Osteocyte (in vitro differentiated cells): ENCODE measurements at regions not wholly inside any gene's neighbourhood (a gene's known extent, or its start where the extent isn't known, plus 50 kb on each side); places are given as distances from the start of the nearest gene placed in this dataset.
"Not testable (repeated sequence)": the region's sequence is repeated elsewhere in the genome, so short reads cannot be mapped to it uniquely, and the experiment has no call there.

ENCODE experiments used
- DNase-seq: peaks from one replicate; pipeline ENCODE4 v3.0.0; 2021; ENCODE audit warnings: mixed read lengths; ENCODE audit not compliant: unreplicated experiment; ENCODE audit errors: extremely low spot score
- H3K27ac Mint-ChIP-seq: one replicate; pipeline ENCODE4 v1.8.0; 2021; ENCODE audit warnings: mild to moderate bottlenecking, mixed read lengths; ENCODE audit not compliant: unreplicated experiment
- H3K27me3 Mint-ChIP-seq: one replicate; pipeline ENCODE4 v1.8.0; 2021; ENCODE audit warnings: mixed read lengths; ENCODE audit not compliant: unreplicated experiment
- H3K36me3 Mint-ChIP-seq: one replicate; pipeline ENCODE4 v1.8.0; 2021; ENCODE audit warnings: mixed read lengths; ENCODE audit not compliant: unreplicated experiment
- H3K4me1 Mint-ChIP-seq: one replicate; pipeline ENCODE4 v1.8.0; 2021; ENCODE audit warnings: mixed read lengths; ENCODE audit not compliant: unreplicated experiment
- H3K4me3 Mint-ChIP-seq: one replicate; pipeline ENCODE4 v1.8.0; 2021; ENCODE audit warnings: mild to moderate bottlenecking, moderate library complexity, mixed read lengths; ENCODE audit not compliant: unreplicated experiment
- H3K9me3 Mint-ChIP-seq: one replicate; pipeline ENCODE4 v1.8.0; 2021; ENCODE audit warnings: mixed read lengths; ENCODE audit not compliant: unreplicated experiment
- CTCF ChIP-seq: fragments of 200-600 bp; sonication (generic); IDR thresholded peaks from 2 replicates; pipeline ENCODE4 v1.5.0; 2021; ENCODE audit warnings: antibody characterized with exemption, mild to moderate bottlenecking, moderate library complexity

- not testable (repeated sequence) for H3K27ac Mint-ChIP-seq, H3K4me1 Mint-ChIP-seq, H3K4me3 Mint-ChIP-seq, DNase-seq, H3K36me3 Mint-ChIP-seq, H3K9me3 Mint-ChIP-seq, H3K27me3 Mint-ChIP-seq
Measured at GRCh38 chr12:10453-10852, 56.1 kb upstream of the IQSEC3 start.

DNA sequence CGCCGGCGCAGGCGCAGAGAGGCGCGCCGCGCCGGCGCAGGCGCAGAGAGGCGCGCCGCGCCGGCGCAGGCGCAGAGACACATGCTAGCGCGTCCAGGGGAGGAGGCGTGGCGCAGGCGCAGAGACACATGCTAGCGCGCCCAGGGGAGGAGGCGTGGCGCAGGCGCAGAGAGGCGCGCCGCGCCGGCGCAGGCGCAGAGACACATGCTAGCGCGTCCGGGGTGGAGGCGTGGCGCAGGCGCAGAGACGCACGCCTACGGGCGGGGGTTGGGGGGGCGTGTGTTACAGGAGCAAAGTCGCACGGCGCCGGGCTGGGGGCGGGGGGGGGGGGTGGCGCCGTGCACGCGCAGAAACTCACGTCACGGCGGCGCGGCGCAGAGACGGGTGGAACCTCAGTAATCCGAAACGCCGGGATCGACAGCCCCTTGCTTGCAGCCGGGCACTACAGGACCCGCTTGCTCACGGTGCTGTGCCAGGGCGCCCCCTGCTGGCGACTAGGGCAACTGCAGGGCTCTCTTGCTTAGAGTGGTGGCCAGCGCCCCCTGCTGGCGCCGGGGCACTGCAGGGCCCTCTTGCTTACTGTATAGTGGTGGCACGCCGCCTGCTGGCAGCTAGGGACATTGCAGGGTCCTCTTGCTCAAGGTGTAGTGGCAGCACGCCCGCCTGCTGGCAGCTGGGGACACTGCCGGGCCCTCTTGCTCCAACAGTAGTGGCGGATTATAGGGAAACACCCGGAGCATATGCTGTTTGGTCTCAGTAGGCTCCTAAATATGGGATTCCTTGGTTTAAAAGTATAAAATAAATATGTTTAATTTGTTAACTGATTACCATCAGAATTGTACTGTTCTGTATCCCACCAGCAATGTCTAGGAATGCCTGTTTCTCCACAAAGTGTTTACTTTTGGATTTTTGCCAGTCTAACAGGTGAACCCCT lies 55.4 kb upstream of the IQSEC3 start:
- H3K4me3 Mint-ChIP-seq, H3K27ac Mint-ChIP-seq, H3K36me3 Mint-ChIP-seq: not testable (repeated sequence)

DNA sequence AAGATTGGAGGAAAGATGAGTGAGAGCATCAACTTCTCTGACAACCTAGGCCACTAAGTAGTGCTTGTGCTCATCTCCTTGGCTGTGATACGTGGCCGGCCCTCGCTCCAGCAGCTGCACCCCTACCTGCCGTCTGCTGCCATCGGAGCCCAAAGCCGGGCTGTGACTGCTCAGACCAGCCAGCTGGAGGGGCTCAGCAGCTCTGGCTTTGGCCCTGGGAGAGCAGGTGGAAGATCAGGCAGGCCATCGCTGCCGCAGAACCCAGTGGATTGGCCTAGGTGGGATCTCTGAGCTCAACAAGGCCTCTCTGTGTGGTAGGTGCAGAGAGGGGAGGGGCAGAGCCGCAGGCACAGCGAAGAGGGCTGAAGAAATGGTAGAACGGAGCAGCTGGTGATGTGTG lies 54.3 kb upstream of the IQSEC3 start:
- H3K4me3 Mint-ChIP-seq, H3K27ac Mint-ChIP-seq, H3K9me3 Mint-ChIP-seq, H3K4me1 Mint-ChIP-seq, H3K36me3 Mint-ChIP-seq, H3K27me3 Mint-ChIP-seq: not testable (repeated sequence)
- DNase-seq: peak; percentile 85

More for the DNA sequence above, 55.4 kb upstream of the IQSEC3 start:
- peak; percentile 76 for DNase-seq
- not testable (repeated sequence) for H3K9me3 Mint-ChIP-seq, H3K4me1 Mint-ChIP-seq, H3K27me3 Mint-ChIP-seq
- TF ChIP-seq CTCF: peak; percentile 32

DNA sequence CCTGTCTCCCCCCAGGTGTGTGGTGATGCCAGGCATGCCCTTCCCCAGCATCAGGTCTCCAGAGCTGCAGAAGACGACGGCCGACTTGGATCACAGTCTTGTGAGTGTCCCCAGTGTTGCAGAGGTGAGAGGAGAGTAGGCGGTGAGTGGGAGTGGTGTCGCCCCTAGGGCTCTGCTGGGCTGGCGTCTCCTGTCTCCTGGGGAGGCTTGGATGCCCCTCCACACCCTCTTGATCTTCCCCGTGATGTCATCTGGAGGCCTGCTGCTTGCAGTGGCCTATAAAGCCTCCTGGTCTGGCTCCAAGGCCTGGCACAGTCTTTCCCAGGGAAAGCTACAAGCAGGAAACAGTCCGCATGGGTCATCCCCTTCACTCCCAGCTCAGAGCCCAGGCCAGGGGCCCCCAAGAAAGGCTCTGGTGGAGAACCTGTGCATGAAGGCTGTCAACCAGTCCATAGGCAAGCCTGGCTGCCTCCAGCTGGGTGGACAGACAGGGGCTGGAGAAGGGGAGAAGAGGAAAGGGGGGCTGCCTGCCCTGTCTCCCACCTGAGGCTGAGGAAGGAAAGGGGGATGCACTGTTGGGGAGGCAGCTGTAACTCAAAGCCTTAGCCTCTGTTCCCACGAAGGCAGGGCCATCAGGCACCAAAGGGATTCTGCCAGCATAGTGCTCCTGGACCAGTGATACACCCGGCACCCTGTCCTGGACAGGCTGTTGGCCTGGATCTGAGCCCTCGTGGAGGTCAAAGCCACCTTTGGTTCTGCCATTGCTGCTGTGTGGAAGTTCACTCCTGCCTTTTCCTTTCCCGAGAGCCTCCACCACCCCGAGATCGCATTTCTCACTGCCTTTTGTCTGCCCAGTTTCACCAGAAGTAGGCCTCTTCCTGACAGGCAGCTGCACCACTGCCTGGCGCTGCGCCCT lies 53.6 kb upstream of the IQSEC3 start:
- not testable (repeated sequence) for H3K4me3 Mint-ChIP-seq, H3K27me3 Mint-ChIP-seq, H3K36me3 Mint-ChIP-seq, H3K27ac Mint-ChIP-seq, H3K9me3 Mint-ChIP-seq, H3K4me1 Mint-ChIP-seq
- DNase-seq: peak; percentile 84

DNA sequence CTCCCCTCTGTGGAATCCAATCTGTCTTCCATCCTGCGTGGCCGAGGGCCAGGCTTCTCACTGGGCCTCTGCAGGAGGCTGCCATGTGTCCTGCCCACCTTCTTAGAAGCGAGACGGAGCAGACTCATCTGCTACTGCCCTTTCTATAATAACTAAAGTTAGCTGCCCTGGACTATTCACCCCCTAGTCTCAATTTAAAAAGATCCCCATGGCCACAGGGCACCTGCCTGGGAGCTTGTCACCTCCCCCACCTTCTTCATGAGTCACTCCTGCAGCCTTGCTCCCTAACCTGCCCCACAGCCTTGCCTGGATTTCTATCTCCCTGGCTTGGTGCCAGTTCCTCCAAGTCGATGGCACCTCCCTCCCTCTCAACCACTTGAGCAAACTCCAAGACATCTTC lies 52.7 kb upstream of the IQSEC3 start:
- H3K36me3 Mint-ChIP-seq, H3K27ac Mint-ChIP-seq, H3K4me1 Mint-ChIP-seq, H3K27me3 Mint-ChIP-seq, H3K9me3 Mint-ChIP-seq, H3K4me3 Mint-ChIP-seq: not testable (repeated sequence)
- DNase-seq: peak; percentile 76

DNA sequence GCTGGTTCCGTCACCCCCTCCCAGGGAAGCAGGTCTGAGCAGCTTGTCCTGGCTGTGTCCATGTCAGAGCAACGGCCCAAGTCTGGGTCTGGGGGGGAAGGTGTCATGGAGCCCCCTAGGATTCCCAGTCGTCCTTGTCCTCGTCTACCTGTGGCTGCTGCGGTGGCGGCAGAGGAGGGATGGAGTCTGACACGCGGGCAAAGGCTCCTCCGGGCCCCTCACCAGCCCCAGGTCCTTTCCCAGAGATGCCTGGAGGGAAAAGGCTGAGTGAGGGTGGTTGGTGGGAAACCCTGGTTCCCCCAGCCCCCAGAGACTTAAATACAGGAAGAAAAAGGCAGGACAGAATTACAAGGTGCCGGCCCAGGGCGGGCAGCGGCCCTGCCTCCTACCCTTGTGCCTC lies 51.9 kb upstream of the IQSEC3 start:
- H3K4me1 Mint-ChIP-seq, H3K27ac Mint-ChIP-seq, H3K4me3 Mint-ChIP-seq, DNase-seq, H3K9me3 Mint-ChIP-seq, H3K27me3 Mint-ChIP-seq, H3K36me3 Mint-ChIP-seq: not testable (repeated sequence)

DNA sequence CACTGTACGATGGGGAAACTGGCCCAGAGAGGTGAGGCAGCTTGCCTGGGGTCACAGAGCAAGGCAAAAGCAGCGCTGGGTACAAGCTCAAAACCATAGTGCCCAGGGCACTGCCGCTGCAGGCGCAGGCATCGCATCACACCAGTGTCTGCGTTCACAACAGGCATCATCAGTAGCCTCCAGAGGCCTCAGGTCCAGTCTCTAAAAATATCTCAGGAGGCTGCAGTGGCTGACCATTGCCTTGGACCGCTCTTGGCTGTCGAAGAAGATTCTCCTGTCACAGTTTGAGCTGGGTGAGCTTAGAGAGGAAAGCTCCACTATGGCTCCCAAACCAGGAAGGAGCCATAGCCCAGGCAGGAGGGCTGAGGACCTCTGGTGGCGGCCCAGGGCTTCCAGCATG lies 51.2 kb upstream of the IQSEC3 start:
- H3K27me3 Mint-ChIP-seq, H3K27ac Mint-ChIP-seq, H3K9me3 Mint-ChIP-seq, DNase-seq, H3K4me1 Mint-ChIP-seq, H3K4me3 Mint-ChIP-seq, H3K36me3 Mint-ChIP-seq: not testable (repeated sequence)

DNA sequence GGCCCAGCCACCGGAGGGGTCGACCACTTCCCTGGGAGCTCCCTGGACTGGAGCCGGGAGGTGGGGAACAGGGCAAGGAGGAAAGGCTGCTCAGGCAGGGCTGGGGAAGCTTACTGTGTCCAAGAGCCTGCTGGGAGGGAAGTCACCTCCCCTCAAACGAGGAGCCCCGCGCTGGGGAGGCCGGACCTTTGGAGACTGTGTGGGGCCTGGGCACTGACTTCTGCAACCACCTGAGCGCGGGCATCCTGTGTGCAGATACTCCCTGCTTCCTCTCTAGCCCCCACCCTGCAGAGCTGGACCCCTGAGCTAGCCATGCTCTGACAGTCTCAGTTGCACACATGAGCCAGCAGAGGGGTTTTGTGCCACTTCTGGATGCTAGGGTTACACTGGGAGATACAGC lies 50.5 kb upstream of the IQSEC3 start:
- H3K4me1 Mint-ChIP-seq, H3K27me3 Mint-ChIP-seq, H3K36me3 Mint-ChIP-seq, H3K9me3 Mint-ChIP-seq, H3K27ac Mint-ChIP-seq, H3K4me3 Mint-ChIP-seq: not testable (repeated sequence)
- DNase-seq: peak; percentile 69

DNA sequence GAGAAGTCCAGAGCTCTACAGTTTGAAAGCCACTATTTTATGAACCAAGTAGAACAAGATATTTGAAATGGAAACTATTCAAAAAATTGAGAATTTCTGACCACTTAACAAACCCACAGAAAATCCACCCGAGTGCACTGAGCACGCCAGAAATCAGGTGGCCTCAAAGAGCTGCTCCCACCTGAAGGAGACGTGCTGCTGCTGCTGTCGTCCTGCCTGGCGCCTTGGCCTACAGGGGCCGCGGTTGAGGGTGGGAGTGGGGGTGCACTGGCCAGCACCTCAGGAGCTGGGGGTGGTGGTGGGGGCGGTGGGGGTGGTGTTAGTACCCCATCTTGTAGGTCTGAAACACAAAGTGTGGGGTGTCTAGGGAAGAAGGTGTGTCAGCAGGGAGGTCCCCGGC lies 50.0 kb upstream of the IQSEC3 start:
- not testable (repeated sequence) for H3K4me1 Mint-ChIP-seq, H3K4me3 Mint-ChIP-seq, H3K36me3 Mint-ChIP-seq, H3K27me3 Mint-ChIP-seq, H3K9me3 Mint-ChIP-seq, H3K27ac Mint-ChIP-seq, DNase-seq
